Prostate gland (tissue), 2 donors: ENCODE measurements at regions not wholly inside any gene's neighbourhood (a gene's known extent, or its start where the extent isn't known, plus 50 kb on each side); places are given as distances from the start of the nearest gene placed in this dataset.

ENCODE experiments used
- DNase-seq: peaks from one replicate; pipeline ENCODE4 v3.0.0-alpha.2; 2019; ENCODE audit warnings: low spot score
- H3K27ac ChIP-seq, 2 donors: fragments of 200-600 bp; sonication (generic); 2 replicates each; pipeline ENCODE4 v1.5.1; 2017 to 2019
- H3K27me3 ChIP-seq: fragments of 200-600 bp; sonication (generic); replicated peaks from 2 replicates; pipeline ENCODE4 v1.5.1; 2019; ENCODE audit not compliant: insufficient read depth
- H3K36me3 ChIP-seq, 2 donors: fragments of 200-600 bp; sonication (generic); 1 replicate in 1 of 2; 2 replicates in 1 of 2; pipeline versions ENCODE4 v1.5.1 to v1.8.1; 2017 to 2019
- H3K4me1 ChIP-seq: fragments of 200-600 bp; sonication (generic); replicated peaks from 2 replicates; pipeline ENCODE4 v1.5.1; 2019
- H3K4me3 ChIP-seq, 2 donors: fragments of 200-600 bp; sonication (generic); 2 replicates each; pipeline ENCODE4 v1.5.1; 2017 to 2019
- H3K9me3 ChIP-seq: fragments of 200-600 bp; sonication (generic); 2 replicates; pipeline ENCODE4 v1.5.1; 2017
- POLR2A ChIP-seq: fragments of 450-650 bp; IDR thresholded peaks from one replicate; pipeline ENCODE4 v1.6.1; 2016; ENCODE audit warnings: antibody characterized with exemption, mild to moderate bottlenecking
- POLR2AphosphoS5 ChIP-seq: sonication (generic); formaldehyde crosslinking; IDR thresholded peaks from one replicate; pipeline ENCODE4 v1.6.1; 2017; ENCODE audit warnings: antibody characterized with exemption
- WGBS: methylation state at CpG from one replicate; pipeline ENCODE4 v1.1.5; 2018; 5-methylcytosine and 5-hydroxymethylcytosine counted together
- intact Hi-C: fragments of 100-400 bp; cut with DNase I; formaldehyde crosslinking; loops from one replicate; pipeline ENCODE4 v1.14.2; 2022
- TF ChIP-seq, protein P1 (sequence below), 4 experiments: fragments of 200-600 bp in 2 of 4; fragments of 450-650 bp in 2 of 4; sonication (generic) in 2 of 4; IDR thresholded peaks; 1 replicate in 3 of 4; 2 replicates in 1 of 4; pipeline ENCODE4 v1.5.1; 2016 to 2019; ENCODE audit warnings: antibody characterized with exemption in 4 of 4, mild to moderate bottlenecking in 2 of 4, moderate library complexity in 2 of 4

DNA sequence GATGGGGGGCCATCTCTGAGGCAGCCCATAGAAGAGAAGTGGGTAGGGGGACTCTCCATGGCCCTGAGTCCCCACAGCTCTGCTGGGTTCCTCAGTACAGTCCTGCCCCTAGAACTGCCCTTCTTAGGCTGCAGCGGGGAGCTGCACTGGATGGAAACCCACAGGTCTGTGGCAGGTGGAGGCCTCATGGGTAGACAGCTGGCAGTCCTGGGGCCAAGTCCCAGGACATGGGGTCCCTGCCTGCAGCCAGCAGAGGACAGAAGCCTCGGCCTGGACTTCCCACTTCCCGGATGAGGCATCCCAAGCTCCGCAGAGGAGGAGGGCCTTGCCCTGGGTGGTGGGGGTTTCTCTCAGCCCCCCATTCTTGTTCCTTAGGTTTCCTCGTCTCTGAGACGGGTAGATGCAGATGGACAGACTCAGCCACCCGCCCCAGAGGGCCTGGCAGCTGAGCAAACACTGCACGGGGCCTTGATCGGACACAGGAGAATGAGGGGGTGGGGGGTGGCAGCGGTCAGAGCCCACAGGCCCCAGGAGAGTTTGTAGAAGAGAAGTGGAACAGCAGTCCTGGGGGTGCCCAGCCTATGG, 153.8 kb downstream of the C9orf50 start:
- TF ChIP-seq POLR2A (no peak), POLR2AphosphoS5 (no peak)
- TF ChIP-seq, protein P1, sequence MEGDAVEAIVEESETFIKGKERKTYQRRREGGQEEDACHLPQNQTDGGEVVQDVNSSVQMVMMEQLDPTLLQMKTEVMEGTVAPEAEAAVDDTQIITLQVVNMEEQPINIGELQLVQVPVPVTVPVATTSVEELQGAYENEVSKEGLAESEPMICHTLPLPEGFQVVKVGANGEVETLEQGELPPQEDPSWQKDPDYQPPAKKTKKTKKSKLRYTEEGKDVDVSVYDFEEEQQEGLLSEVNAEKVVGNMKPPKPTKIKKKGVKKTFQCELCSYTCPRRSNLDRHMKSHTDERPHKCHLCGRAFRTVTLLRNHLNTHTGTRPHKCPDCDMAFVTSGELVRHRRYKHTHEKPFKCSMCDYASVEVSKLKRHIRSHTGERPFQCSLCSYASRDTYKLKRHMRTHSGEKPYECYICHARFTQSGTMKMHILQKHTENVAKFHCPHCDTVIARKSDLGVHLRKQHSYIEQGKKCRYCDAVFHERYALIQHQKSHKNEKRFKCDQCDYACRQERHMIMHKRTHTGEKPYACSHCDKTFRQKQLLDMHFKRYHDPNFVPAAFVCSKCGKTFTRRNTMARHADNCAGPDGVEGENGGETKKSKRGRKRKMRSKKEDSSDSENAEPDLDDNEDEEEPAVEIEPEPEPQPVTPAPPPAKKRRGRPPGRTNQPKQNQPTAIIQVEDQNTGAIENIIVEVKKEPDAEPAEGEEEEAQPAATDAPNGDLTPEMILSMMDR (IDR thresholded peaks at IDR 0.05), result no peak
- no peak overlapping the region for H3K27ac ChIP-seq
- H3K9me3 ChIP-seq, result no peaks in the 10 kb centered on the region
- DNase-seq, result no peak
- intact Hi-C loops, result no loop called here
- 70% methylated on average over 10 of the region's 10 CpGs for WGBS
- no peaks in the 10 kb centered on the region for H3K36me3 ChIP-seq
- H3K4me1 ChIP-seq, result no peaks in the 10 kb centered on the region
- H3K4me3 ChIP-seq, result no peak overlapping the region
- no peaks in the 10 kb centered on the region for H3K27me3 ChIP-seq

DNA sequence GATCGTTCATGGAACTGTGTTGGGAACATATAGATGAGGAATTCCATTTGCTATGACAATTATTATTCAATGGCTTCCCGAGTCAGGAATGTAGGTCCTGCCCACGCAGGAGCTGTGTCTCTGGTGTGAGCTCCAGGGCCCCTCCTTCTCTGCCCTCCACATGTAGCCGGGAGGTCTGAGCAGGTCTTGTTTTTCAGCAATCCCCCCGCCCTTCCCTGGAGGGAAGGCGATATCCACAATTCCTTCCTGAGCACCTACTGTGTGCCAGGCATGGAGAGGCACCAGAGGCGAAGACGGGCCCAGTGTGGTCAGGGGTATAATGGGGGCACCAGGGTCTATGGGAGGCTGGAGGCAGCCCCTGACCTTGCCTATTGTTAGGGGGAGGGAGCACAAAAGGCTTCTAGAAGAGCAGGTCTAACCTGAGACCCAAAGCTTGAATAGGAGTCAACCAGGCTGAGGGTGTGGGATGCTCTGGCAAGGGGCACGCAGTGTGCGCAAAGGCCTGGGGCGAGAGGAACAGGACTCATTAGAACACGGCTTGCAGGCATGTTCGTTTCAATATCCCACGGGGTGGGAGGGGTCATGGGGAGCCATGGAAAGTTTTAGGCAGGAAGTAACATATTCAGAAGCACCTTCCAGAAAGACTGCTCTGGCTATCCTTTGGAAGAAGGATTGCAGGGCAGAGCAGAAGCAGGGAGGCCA, 154.9 kb downstream of the C9orf50 start:
- no peaks in the 10 kb centered on the region for H3K27me3 ChIP-seq
- no peak overlapping the region for H3K27ac ChIP-seq
- DNase-seq, result no peak
- H3K4me3 ChIP-seq, result no peak overlapping the region
- 67% methylated on average over 14 of the region's 14 CpGs for WGBS
- H3K36me3 ChIP-seq, result no peaks in the 10 kb centered on the region
- H3K9me3 ChIP-seq, result no peaks in the 10 kb centered on the region
- TF ChIP-seq POLR2A, result no peak
- TF ChIP-seq, protein P1 (IDR thresholded peaks at IDR 0.05), result no peak
- H3K4me1 ChIP-seq, result peaks cover 4% of the 10 kb centered on the region
- intact Hi-C loops, result no loop called here

DNA sequence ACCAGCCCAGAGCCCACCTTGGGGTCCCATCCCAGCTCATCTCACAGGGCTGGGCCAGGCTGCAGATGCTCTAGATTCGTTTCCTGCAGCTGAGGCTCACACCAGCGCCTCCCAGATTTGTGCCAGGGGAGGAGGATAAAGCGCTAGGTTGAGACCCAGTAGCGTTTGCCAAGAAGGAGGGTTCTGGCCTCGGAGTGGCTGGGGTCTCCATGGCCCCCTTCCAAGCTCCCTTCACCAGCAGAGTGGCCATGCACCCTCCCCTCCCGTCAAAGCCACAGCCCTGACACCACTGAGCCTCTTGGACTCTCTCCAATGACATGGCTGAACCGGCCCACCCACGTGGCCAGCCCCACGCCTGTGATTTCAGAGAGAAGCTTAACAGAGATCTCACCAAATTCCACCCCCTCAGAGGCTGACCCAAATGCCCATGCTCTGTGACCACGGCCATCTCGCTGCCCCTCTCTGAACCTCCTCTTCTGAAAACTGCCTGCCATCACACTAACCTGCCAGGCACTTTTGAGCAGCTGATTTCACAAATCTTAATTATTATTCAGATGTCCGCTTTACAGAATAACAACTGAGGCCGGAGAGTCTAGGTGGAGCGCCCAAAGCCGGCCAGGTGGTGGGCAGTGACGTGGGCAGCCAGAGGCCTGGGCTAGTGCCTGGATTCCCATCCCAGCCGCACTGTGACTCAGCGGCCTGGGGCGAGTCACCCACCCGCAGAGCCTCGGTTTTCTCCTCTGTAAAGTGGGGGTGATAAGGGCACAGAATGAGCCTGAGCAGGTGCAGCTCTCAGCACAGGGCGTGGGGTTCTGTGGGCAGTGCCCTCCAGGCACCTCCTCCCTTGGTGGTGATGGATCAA, 155.7 kb downstream of the C9orf50 start:
- intact Hi-C loops, result no loop called here
- no peak overlapping the region for H3K4me3 ChIP-seq
- no peaks in the 10 kb centered on the region for H3K27me3 ChIP-seq
- peaks cover 8% of the 10 kb centered on the region for H3K4me1 ChIP-seq
- 49% methylated on average over 22 of the region's 22 CpGs for WGBS
- no peak overlapping the region for H3K27ac ChIP-seq
- TF ChIP-seq POLR2AphosphoS5 (no peak), POLR2A (no peak)
- TF ChIP-seq, protein P1 (IDR thresholded peaks at IDR 0.05), result no peak
- no peaks in the 10 kb centered on the region for H3K9me3 ChIP-seq
- H3K36me3 ChIP-seq, result no peaks in the 10 kb centered on the region
- no peak for DNase-seq

DNA sequence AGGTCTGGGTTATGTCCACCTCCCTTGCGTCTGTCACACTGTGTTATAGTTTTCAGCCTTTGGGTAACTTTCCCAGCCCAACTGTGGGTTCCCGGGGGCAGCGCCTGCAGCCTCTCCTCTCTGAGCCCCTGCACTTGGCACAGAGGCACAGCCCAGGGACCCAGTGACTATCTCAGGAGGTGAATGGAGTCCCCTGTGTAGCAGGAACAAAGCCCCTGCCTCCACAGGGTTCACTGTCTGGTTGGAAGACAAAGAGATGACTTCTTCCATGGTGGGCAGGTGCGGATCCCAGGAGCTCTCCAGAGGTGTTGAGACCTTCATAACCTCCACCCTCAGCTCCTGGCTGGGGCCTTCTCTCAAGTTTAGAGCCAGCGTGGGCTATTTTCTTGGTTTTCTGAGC, 156.9 kb downstream of the C9orf50 start:
- H3K27ac ChIP-seq, result no peak overlapping the region
- H3K4me1 ChIP-seq, result peaks cover 19% of the 10 kb centered on the region
- intact Hi-C loops, result no loop called here
- no peaks in the 10 kb centered on the region for H3K27me3 ChIP-seq
- TF ChIP-seq, protein P1 (IDR thresholded peaks at IDR 0.05), result no peak
- TF ChIP-seq POLR2A, result no peak
- no peak for TF ChIP-seq POLR2AphosphoS5
- no peak overlapping the region for H3K4me3 ChIP-seq
- no peaks in the 10 kb centered on the region for H3K36me3 ChIP-seq
- WGBS, result 92% methylated on average over 2 of the region's 5 CpGs
- DNase-seq, result no peak
- H3K9me3 ChIP-seq, result no peaks in the 10 kb centered on the region
